ENCODE measurements at regions not wholly inside any gene's neighbourhood (a gene's known extent, or its start where the extent isn't known, plus 50 kb on each side); places are given as distances from the start of the nearest gene placed in this dataset.

DNA sequence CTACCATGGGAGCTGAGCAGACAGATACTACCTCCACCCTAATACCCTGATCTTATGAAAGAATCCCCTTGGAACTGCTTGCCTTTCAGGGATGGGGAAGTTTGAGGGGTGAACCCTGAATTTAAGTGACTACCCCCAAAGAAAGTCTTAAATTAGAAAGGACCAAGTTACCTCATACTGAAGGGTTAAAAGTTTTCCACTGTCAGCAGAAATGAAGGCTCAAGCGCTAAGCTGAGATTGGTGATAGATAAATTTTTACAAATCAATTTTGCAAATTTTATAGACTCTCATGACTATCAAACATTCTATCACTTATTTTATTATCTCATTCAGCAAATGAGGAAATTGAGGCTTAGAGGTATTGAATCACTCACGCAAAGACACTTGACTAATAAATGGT is 233.2 kb upstream of the THSD7B start:
- TF ChIP-seq, protein P1, sequence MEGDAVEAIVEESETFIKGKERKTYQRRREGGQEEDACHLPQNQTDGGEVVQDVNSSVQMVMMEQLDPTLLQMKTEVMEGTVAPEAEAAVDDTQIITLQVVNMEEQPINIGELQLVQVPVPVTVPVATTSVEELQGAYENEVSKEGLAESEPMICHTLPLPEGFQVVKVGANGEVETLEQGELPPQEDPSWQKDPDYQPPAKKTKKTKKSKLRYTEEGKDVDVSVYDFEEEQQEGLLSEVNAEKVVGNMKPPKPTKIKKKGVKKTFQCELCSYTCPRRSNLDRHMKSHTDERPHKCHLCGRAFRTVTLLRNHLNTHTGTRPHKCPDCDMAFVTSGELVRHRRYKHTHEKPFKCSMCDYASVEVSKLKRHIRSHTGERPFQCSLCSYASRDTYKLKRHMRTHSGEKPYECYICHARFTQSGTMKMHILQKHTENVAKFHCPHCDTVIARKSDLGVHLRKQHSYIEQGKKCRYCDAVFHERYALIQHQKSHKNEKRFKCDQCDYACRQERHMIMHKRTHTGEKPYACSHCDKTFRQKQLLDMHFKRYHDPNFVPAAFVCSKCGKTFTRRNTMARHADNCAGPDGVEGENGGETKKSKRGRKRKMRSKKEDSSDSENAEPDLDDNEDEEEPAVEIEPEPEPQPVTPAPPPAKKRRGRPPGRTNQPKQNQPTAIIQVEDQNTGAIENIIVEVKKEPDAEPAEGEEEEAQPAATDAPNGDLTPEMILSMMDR (IDR thresholded peaks at IDR 0.05; ENCODE audit: borderline replicate concordance, insufficient read depth, low read depth, low read length) = no peak
- H3K4me3 ChIP-seq (ENCODE audit: low read depth, low read length) = no peak overlapping the region

DNA sequence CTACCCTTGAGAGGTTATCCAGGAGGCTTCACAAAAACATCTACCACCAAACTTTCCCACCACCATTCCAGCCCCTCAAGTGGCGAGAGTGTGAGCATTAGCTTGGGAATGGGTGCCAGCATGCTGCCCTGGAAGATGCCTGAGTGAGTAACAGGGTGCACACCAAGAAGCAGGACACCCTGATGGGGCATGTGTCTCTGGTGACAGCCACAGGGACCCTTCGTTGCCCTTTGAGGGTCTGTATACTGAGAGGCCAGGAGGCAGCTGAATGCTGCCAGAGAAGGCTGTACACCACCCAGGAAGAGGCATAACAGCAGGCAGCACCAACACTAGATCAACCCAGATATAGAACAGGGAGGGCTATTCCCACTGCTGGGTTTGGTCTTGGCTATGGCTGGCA is 233.6 kb upstream of the THSD7B start:
- TF ChIP-seq, protein P1 (IDR thresholded peaks at IDR 0.05; ENCODE audit: borderline replicate concordance, insufficient read depth, low read depth, low read length) = no peak

DNA sequence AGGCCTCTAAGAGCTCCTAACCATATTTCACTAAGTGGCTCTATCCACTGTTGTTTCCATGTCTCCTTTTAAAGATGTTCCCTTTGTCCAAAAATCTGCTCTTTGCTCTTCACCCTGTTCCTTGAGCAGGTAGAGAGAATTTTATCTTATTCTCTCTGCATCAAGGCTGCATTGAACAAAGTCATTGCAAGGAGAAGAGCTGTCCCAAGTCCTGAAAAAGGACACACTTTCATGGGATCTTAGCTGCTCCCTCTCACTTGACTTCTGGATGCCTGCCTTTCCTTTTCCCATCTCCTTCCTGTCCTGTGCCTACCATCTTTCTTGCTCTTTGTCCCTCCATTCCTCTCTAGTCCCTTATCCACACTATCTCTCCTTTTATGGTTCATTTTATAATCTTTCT is 235.2 kb upstream of the THSD7B start:
- TF ChIP-seq, protein P1 (IDR thresholded peaks at IDR 0.05; ENCODE audit: borderline replicate concordance, insufficient read depth, low read depth, low read length) = no peak
- H3K4me3 ChIP-seq (ENCODE audit: low read depth, low read length) = no peak overlapping the region

More for the DNA sequence above, 233.6 kb upstream of the THSD7B start:
- H3K4me3 ChIP-seq (ENCODE audit: low read depth, low read length) = no peak overlapping the region

DNA sequence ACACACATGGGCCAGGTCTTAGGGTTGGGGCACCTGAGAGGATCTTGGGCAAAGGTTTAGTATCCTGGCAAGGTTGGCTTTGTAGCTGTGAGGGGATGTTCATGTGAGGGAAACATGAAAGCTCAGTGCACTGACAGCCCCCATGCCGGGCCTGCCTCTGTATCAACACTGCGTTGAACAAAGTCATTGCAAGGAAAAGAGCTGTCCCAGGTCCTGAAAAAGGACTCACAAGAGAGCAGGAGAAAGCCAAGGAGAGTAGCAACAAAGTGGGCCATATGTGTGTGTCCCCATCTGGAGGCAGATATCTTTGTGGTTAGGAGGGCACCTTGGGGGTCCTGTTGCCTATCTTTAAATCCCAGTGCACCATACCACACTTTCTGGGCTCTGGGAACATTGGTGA is 237.8 kb upstream of the THSD7B start:
- TF ChIP-seq, protein P1 (IDR thresholded peaks at IDR 0.05; ENCODE audit: borderline replicate concordance, insufficient read depth, low read depth, low read length) = no peak

DNA sequence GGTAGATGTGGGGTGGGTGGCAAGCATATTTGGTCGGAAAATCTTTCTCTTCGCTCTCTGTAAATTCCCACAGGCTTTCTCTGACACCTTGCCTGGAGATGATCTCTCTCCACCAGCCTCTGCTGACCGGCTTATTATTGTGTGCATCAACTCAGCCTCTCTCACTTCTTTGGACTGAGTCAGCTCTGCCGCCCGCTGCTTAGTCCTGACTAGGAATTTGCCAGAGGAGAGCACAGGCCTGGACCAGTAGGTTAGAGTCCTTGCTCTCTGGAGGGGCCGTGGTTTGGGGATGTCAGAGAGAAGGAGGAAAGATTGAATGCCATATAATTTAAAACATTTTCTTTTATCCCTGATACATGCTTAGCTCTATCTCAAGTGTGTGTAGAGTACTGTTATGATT is 242.6 kb upstream of the THSD7B start:
- TF ChIP-seq, protein P1 (IDR thresholded peaks at IDR 0.05; ENCODE audit: borderline replicate concordance, insufficient read depth, low read depth, low read length) = no peak
- H3K4me3 ChIP-seq (ENCODE audit: low read depth, low read length) = no peak overlapping the region

More for the DNA sequence above, 237.8 kb upstream of the THSD7B start:
- H3K4me3 ChIP-seq (ENCODE audit: low read depth, low read length) = no peak overlapping the region

DNA sequence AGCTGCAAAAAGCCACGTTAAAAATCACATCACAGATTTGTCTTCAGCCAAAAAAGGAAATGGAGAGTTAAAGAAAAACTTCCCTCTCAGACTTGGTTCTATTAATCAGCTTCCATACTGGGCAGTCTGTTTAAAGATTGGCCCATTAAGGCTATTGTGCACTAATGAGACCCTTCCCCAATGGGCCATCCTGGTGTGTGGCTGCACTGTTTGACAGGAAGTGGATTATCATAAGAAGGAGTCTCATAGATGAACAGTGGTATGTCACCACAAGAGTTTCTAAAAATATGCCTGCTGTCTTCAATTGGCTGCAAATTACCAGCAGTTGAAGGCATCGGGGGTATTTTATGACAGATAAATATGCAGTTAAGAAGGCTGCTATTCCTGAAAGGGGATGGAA is 247.6 kb upstream of the THSD7B start:
- H3K4me3 ChIP-seq (ENCODE audit: low read depth, low read length) = no peak overlapping the region
- TF ChIP-seq, protein P1 (IDR thresholded peaks at IDR 0.05; ENCODE audit: borderline replicate concordance, insufficient read depth, low read depth, low read length) = no peak

DNA sequence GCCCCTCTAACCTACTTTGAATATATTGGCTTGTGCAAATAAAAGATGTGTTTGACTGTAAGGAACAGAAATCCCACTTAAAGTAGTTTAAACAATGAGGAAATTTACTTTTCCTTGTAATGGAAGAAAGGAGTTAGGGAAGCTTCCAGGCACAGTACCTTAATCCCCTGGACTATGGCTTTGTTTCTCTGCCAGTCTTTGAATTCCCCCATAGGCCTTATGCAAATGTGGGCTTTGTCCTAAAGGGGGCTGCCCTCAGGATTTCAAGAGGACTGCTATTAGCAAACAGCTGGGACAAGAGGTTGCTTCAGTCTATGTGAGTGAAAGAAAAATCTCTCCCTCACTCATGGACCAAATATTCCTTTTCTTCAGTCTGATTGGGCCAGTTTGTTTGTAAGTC is 255.1 kb upstream of the THSD7B start:
- no peak overlapping the region for H3K4me3 ChIP-seq (ENCODE audit: low read depth, low read length)
- TF ChIP-seq, protein P1 (IDR thresholded peaks at IDR 0.05; ENCODE audit: borderline replicate concordance, insufficient read depth, low read depth, low read length) = no peak
